Inferior parietal cortex (tissue), 1 donor: ENCODE measurements at regions not wholly inside any gene's neighbourhood (a gene's known extent, or its start where the extent isn't known, plus 50 kb on each side); places are given as distances from the start of the nearest gene placed in this dataset.

Source experiments
- DNase-seq: peaks from one replicate; pipeline ENCODE4 v3.0.0-alpha.2; 2016; ENCODE audit errors: extremely low spot score

DNA sequence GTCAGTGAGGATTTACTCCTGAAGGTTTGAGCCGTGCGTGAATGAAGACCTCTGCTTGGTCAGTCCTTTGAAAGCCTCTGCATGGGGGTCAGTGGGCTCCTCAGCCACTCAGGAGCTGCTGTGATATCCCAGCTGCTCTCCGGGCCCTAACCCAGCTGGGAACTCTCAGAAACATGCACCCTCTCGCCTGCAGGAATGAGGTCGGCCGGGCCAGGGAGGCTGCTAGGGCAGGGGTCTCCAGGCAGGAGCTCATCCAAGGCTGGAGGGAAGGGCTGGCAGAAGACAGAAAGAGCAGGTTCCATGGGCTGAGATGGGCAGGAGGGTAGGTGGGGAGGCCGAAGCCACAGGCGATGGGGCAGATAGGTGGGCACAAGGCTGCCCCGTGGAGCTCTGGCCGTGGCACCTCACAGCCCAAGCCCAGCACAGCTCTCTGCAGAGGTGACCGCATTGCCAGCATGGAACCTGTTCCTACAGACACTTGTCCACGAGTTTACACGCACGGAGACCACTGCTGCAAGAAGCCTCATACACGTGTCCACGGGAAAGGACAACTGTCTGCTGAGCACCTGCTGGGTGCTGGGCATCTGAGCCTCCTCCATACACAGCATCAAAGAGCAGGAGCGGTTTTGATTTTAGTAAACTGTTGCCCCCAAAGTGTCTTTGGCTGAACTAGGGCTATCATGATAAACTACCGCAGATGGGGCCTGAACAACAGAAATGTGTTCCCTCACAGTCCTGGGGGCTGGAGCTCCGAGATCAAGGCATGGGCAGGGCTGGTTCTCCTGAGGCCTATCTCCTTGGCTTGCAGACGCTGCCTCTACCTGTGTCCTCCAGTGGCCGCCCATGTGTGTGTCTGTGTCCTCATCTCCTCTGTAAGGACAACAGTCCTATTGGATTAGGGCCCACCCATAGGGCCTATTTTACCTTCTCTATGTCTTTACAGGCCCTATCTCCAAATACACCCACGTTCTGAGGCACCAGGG is 85.2 kb upstream of the ADAMTS2 start:
- DNase-seq: no peak

DNA sequence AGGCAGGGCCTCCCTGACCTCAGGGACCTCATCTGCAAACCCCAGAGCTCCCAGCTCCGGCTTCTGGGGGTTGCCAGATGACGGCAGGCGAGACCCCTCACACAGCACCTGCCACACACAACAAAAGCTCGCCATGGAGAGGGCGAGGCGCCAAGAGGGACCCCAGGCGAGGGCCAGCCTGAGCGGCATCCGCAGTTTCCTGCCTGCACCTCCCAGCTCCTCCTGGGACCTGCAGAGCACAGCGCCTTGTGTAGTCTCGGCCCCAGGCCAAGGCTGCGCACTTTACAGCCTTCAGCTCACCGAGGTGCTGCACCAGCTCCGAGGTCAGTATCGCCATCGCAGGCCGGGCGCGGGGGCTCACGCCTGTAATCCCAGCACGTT is 82.4 kb upstream of the ADAMTS2 start:
- no peak for DNase-seq

DNA sequence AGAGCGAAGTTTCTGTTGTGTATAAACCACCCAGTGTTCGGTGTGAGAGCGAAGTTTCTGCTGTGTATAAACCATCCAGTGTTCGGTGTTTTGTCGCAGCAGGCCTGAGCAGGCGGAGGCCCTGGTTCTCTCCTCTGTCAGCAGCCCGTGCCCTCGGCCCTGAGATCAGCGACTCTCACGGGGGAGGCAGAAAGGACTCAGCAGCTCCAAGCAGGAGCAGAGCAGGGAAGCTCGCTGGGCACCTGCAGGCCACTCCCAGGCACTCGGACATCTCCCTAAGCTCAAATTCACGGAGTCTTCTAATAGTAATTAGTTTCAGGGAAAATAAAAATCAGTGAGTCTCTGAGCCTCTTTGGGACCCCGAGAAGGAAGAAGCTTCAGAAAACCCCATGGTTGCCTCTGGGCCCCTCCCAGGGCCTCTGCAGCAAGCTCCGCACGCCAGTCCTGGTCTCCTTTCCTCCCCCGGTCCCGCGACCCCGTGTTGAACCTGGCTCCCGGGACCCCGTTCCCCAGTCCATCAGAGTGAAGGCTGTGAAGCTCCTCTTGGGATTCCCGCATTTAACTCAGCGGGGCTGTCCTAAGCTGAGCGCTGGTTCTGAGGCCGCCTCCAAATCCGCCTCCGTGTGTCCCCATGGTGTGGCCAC is 81.9 kb upstream of the ADAMTS2 start:
- DNase-seq: no peak

GRCh38 chr5:179422908-179423481 is 77.7 kb upstream of the ADAMTS2 start:
- DNase-seq: no peak

- DNase-seq: no peak
Measured at GRCh38 chr5:179422213-179422855, 77.1 kb upstream of the ADAMTS2 start.

- no peak for DNase-seq
Measured at GRCh38 chr5:179421144-179421901, 76.1 kb upstream of the ADAMTS2 start.

GRCh38 chr5:179420476-179420875 is 75.2 kb upstream of the ADAMTS2 start:
- no peak for DNase-seq

GRCh38 chr5:179418972-179419371 is 73.7 kb upstream of the ADAMTS2 start:
- no peak for DNase-seq

GRCh38 chr5:179417696-179418095 is 72.4 kb upstream of the ADAMTS2 start:
- no peak for DNase-seq

GRCh38 chr5:179417016-179417415 is 71.8 kb upstream of the ADAMTS2 start:
- DNase-seq: no peak

GRCh38 chr5:179416114-179416822 is 71.0 kb upstream of the ADAMTS2 start:
- DNase-seq: no peak

DNA sequence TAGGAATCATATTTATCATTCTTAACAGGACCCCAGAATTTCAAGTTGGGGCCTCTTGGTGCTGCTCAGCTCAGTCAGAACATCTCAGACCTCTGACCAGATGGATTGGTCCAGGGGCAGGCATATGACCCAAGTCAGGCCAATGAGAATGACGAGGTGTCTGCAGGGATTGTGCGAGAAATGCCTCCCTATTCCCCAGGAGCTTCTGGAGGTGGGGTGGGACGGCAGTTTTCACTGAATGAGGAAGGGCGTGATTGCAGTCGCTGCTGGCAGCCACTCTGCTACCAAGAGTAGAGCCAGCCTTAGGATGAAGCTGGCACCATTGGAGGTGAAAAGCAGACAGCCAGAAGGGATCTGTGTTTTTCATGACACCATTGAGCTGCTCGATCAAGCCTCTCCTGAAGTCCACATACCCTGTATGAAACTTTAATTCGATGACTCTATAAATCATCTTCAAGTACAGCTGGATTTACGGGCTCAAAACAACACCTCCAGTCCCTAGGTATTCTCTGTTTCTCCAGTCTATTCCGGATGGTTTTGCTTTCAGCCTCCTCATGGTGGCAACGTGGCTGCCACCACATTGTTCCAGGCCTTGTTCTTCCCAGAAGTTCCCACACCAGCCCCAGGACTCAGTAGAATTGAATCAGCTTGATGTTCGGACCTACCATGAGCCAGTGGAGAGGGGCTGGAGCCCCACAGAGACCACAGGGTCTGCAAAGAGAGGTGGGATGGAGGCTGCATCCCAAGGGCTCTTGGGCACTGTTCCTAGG is 70.2 kb upstream of the ADAMTS2 start:
- DNase-seq: no peak

- no peak for DNase-seq
Measured at GRCh38 chr5:179414459-179415261, 69.4 kb upstream of the ADAMTS2 start.

GRCh38 chr5:179413711-179414458 is 68.6 kb upstream of the ADAMTS2 start:
- DNase-seq: no peak

DNA sequence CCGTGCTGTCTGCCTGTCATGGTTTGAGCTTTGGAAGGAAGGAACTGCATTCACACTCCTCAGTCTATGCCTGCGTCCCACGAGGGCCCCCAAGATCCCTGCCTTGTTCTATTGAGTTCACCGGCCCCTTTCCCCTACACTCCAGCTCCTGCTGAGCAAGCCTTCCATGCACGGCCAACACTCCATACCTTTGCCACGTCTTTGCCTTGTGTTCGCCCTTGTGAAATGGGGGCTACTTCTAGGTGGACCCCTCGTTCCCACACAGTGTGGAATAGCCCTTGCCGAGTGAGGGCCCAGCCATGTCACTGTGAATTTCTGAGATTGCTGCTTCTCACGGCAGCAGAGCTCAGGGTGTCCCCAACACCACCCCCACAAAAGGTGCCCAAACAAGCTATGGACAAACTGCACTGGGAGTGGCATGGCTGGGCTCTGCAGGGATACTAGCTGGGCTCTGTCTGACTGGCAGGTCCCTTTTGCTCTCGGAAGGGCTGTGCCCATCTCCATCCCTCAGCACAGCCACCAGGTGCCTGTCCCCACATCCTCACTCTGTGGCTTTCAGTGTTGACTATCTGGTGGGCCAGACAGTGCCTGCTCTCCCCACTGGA is 67.9 kb upstream of the ADAMTS2 start:
- DNase-seq: no peak

DNA sequence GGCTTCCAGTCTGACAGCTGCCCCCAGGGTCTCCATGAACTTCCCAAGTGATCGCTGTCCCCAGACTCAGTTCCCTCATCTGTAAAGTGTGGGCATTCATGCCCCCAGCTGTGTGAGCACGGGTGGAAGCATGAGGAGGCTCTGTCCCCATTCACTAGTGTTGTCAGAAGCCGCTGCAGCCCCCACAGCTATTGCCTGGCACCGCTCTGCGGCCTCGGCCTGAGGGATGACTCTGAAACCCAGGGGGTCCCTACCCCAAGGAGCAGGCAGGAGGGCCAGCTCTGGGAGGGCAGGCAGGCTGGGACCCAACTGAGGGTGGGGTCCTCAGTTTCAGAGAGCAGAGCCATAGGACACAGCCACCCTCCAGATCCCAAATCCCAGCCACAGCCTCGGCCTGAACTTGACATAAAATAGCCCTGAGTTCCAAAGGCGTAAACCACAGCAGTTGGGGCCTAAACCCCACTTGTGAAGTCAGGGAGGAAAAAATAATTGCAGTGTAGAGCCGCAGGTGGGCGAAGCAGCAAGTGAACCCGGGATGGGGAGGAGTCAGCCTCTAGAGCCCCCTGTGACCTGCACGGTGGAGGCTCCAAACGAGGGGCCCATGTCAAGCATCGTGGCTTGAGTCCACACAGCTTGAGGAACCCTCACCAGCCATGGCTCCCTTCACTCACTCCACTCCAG is 66.0 kb upstream of the ADAMTS2 start:
- DNase-seq: no peak
